Hindlimb muscle (tissue), 1 donor: ENCODE measurements at regions not wholly inside any gene's neighbourhood (a gene's known extent, or its start where the extent isn't known, plus 50 kb on each side); places are given as distances from the start of the nearest gene placed in this dataset.

Experiments
- DNase-seq: peaks from one replicate; pipeline ENCODE4 v3.0.0-alpha.2; 2013

DNA sequence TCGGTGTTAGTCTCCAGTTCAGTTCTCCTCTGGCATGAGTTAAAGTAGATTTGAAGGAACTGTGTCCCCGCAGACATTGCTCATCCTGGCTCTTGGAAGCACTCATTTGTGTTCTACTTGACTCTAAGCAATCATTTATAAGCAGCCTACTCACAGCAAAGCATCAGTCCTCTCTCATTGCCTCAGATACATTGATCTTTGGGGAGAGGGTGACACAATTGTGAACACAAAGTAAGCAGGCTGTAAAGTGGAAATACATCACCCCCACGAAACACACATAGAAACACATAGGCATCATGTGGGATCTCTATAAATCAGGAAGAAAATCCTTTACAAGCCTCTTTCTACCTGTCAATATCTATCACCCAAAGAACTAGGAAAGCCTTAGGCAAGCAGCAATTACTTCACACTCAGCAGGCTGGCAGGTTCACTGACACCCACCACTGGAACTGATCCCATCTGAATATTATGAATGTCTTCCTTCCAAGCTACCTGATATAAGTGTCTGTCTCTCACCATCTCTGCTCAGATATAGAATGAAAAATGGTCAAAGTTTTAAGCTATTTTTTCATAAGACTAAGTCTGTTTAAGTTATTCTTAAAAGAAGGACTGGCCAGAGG lies 675.8 kb downstream of the HACE1 start:
- no peak for DNase-seq

DNA sequence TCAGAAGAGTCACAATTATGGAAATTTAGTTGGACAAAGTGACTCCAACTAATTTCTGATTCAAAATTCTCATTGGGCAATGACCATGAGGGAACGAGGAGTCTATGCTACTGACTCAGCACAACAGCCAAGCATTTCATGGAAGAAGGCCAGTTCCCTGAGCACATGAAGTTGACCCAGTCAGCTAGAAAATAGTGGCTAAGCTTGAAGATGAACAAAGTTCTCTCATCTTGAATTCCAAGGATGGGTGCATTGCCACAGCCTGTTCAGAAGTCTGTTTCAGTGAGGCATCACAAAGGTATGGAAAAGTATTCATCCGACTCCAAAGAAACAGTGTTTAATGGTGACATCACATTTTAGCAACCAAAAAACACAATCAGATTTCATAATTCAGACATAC lies 676.9 kb downstream of the HACE1 start:
- DNase-seq, result no peak

GRCh38 chr6:104173668-104174067 lies 686.1 kb downstream of the HACE1 start:
- no peak for DNase-seq

GRCh38 chr6:104170401-104170800 lies 689.3 kb downstream of the HACE1 start:
- peak; percentile 17 for DNase-seq

DNA sequence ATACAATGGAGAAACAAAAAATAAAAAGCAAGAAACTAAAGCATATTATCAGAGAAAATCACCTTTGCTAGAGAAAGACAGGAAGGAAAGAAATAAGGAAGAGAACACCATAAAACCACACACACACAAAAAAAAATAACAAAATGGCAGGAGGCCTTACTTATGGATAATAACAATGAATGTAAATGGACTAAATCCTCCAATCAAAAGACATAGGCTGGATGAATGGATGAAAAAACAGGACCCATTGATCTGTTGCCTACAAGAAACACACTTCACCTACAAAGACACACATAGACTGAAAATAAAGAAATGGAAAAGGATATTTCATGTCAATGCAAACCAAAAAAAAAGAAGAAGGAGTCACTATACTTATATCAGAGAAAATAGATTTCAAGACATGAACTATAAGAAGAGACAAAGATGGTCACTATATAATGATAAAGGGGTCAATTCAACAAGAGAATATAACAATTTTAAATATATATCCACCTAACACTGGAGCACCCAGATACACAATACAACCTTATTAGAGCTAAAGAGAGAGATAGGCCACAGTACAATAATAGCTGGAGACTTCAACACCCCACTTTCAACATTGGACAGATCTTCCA lies 693.6 kb downstream of the HACE1 start:
- no peak for DNase-seq

DNA sequence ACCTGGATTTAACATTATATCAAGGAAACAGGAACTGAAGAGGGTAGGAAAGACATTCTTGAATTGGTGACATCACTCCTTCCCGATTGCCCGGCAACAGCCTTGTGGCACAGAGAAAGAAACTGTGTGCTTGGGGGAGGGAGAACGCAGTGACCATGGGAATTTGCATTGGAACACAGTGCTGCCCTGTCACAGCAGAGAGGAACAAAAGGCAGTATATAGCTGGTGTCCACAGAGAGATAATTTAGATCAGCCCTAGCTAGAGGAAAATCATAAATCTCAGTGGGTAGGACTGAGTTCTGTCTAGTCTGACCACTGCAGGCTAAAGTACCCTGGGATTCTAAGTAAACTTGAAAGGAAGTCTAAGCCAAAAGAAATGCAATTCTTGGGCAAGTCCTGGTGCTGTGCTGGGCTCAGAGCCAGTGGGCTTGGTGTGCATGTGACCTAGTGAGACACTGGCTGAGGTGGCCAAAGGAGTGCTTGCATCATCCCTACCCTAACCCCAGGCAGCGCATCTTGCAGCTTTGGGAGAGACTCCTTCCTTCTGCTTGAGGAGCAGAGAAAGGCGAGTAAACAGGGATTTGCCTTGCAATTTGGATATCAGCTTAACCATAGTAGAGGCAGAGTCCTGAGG lies 697.6 kb downstream of the HACE1 start:
- no peak for DNase-seq

GRCh38 chr6:104159045-104159618 lies 700.6 kb downstream of the HACE1 start:
- DNase-seq, result no peak

- DNase-seq, result no peak
These were observed 716.0 kb downstream of the HACE1 start for GRCh38 chr6:104143757-104144156.

- DNase-seq, result no peak
These were observed 724.8 kb downstream of the HACE1 start for GRCh38 chr6:104134876-104135275.

GRCh38 chr6:104130343-104130742 lies 729.4 kb downstream of the HACE1 start:
- no peak for DNase-seq

- no peak for DNase-seq
These were observed 733.3 kb downstream of the HACE1 start for GRCh38 chr6:104126315-104127005.

- no peak for DNase-seq
These were observed 736.5 kb downstream of the HACE1 start for GRCh38 chr6:104123227-104123626.

DNA sequence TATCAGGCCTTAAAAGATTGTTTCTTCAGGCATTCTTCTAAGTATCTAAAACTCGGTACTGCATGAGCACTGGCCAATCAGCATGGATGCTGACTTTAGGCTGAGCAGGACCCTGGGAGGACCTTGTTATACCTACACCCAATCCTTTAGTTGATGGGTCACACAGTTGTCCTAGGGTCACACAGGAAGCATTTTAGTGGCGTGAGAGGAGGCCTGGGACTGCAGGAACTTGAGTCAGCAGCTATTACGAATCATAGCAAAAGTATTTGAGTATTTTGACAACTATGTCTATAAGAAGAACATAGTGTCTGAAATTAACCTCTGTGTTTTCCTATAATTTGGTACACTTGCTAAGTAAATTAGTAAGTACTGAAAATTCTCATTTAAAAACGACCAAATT lies 741.4 kb downstream of the HACE1 start:
- DNase-seq, result no peak

DNA sequence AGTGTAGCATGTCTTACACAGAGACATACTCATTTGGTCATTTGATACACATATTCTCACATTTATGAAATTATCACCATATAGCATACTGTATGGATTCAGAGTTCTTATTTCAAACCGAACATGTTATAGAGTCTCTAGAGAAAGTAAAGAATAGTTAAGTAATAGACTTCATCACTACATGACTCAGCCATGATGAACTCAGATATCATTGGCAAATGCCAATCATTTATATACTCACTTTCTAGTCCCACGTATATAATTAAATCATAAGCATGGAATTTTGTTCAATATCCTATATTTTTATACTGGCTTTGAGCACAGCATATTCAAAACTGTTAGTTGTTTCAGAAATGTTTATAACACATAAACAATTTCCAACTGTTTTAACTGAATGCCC lies 749.9 kb downstream of the HACE1 start:
- no peak for DNase-seq

DNA sequence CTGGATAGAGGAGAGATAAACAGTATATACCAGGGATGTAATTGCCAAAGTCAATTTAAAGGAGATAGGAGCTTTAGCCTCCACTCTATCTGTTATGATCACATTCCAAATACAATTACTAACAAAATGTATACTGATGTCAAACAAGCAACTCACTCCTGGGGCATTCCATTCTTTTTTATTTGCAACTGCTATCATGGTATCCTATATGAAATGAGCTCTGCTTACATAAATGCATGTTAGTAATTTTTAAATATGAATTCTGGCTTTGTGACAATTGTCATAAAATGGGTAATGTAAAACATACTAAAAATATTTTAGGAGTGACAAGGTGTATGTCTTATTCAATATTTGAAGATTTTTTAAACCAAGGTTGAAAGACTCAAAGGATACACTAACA lies 751.1 kb downstream of the HACE1 start:
- no peak for DNase-seq

- no peak for DNase-seq
These were observed 763.9 kb downstream of the HACE1 start for GRCh38 chr6:104095661-104096416.

GRCh38 chr6:104087765-104088164 lies 772.0 kb downstream of the HACE1 start:
- no peak for DNase-seq

DNA sequence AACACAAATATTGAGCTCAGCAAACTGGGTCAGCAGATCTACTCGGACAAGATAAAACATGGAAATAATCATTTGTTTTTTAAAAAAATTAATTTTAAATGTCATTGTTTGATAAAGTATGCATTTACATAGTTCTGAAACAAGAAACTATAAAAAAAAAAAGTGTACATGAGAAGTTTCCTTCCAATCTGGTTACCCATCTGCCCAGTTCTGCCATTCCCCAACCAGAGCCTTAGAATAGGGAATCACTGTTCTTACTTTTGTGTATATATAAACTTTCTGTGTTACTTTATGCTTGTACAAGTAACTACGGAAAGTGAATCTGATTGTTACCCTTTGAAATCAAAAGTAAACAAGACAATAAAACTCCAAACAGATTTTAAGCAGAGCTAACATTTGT lies 791.4 kb downstream of the HACE1 start:
- DNase-seq, result no peak

DNA sequence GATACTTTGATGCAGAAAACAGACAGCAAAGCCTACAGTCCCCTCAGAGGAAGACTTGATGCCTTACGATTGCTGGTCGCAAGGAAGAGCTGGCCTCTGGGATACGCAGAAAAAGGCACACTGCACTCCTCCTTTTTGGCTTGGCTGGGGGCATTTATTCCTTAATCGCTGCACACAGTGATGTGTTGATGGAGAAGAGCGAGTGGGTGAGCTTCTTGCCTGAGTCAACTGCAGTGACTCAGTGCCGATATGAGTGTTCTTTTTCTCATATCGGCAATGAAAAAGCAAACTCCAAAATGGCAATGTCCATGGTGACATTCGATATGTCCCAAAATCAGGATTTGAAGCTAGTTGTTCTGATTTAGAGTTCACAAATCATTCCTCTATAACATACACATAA lies 794.8 kb downstream of the HACE1 start:
- no peak for DNase-seq

DNA sequence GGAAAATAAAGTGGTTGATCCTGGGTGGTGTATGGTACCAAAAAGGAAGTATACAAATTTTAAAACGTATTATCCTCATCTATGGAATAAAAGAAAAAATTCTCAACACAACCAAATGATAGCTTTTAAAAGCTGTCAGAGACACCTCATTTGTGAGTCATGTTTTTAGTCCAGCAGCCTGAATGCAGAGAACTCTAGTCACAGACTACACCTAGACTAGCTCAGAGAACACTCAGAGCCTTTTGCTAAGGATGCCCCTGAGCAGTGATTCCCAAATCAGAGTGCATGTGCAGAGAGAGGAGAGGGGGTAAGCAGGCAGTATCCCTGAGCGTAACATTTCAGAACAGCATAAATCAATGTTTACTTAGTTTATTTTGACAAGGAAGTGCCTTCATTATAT lies 809.3 kb downstream of the HACE1 start:
- DNase-seq, result no peak

- DNase-seq, result no peak
These were observed 813.3 kb downstream of the HACE1 start for GRCh38 chr6:104046426-104046825.

DNA sequence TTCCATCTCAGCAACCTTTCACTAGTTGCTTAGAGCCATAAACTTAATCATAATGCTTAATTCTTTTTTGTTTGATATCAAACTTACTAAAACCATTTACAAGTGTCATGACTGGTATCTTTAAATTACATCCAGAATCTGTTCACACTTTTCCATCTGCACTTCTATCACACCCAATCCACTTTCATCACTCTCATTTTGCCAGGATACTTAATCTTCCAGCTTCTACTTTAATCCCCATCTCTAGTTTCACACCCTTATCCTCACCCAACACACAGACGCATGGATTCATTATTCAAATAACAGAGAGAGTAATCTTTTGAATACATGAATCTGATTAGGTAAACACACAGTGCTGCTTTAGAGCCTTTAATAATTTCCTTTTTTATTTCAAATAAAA lies 828.4 kb downstream of the HACE1 start:
- no peak for DNase-seq

GRCh38 chr6:104022126-104022525 lies 837.6 kb downstream of the HACE1 start:
- DNase-seq, result no peak
